Adrenal gland (tissue), 5 donors: ENCODE measurements at regions not wholly inside any gene's neighbourhood (a gene's known extent, or its start where the extent isn't known, plus 50 kb on each side); places are given as distances from the start of the nearest gene placed in this dataset.

Experiments used
- CTCF ChIP-seq, 6 experiments: fragments of 450-650 bp in 4 of 6; fragments of 200-600 bp in 2 of 6; sonication (generic) in 1 of 6; IDR thresholded peaks; 1 replicate in 5 of 6; 2 replicates in 1 of 6; pipeline versions ENCODE4 v1.5.1 to v1.8.0; 2016 to 2021; ENCODE audit warnings: antibody characterized with exemption in 6 of 6, mild to moderate bottlenecking in 2 of 6, moderate library complexity in 1 of 6
- POLR2A ChIP-seq, 2 donors: fragments of 450-650 bp; IDR thresholded peaks; one replicate each; pipeline ENCODE4 v1.6.1; 2017; ENCODE audit warnings: antibody characterized with exemption in 2 of 2, mild to moderate bottlenecking in 2 of 2, moderate library complexity in 1 of 2
- donor health status: DM: no; HTN: no; CAD: no.

GRCh38 chr3:102143536-102143935, 291.3 kb upstream of the ZPLD1 start:
- no peak for TF ChIP-seq POLR2A (IDR thresholded peaks at IDR 0.05)
- no peak for TF ChIP-seq CTCF (IDR thresholded peaks at IDR 0.05)
